ENCODE measurements at regions not wholly inside any gene's neighbourhood (a gene's known extent, or its start where the extent isn't known, plus 50 kb on each side); places are given as distances from the start of the nearest gene placed in this dataset.

- Histone ChIP-seq H3K4me3 (replicated peaks in 1 of 3) (no peak overlapping the region), H3K9me3 (no peaks in the 10 kb centered on the region), H3K27me3 (no peaks in the 10 kb centered on the region), H3K36me3 (no peaks in the 10 kb centered on the region), H3K27ac (no peak overlapping the region), H3K4me1 (peaks cover 0 to 2% of the 10 kb centered on the region in 2 donors)
- no peak for DNase-seq
- whole genome bisulfite sequencing, 2 donors: 84 to 85% methylated on average over 2 of the region's 2 CpGs
- intact Hi-C loops (cut with DNase I): no loop called here
- no peak for TF ChIP-seq CTCF (IDR thresholded peaks at IDR 0.05)
- TF ChIP-seq POLR2A (IDR thresholded peaks at IDR 0.05): no peak
These were observed 235.4 kb downstream of the RPS24 start for GRCh38 chr10:78269060-78269459.

GRCh38 chr10:78272329-78272728 is 238.7 kb downstream of the RPS24 start:
- Histone ChIP-seq H3K27me3 (no peaks in the 10 kb centered on the region), H3K27ac (no peak overlapping the region), H3K4me1 (no peaks in the 10 kb centered on the region), H3K4me3 (replicated peaks in 1 of 3) (no peak overlapping the region), H3K9me3 (no peaks in the 10 kb centered on the region), H3K36me3 (no peaks in the 10 kb centered on the region)
- no peak for DNase-seq
- TF ChIP-seq POLR2A (IDR thresholded peaks at IDR 0.05) (no peak), CTCF (IDR thresholded peaks at IDR 0.05) (no peak)
- intact Hi-C loops (cut with DNase I): no loop called here

- no peaks in the 10 kb centered on the region for H3K27me3 ChIP-seq
- 71 to 84% methylated on average over 4 of the region's 4 CpGs for WGBS, 2 donors
- H3K27ac ChIP-seq: no peak overlapping the region
- no peak for DNase-seq
- no peaks in the 10 kb centered on the region for H3K36me3 ChIP-seq
- H3K4me1 ChIP-seq: no peaks in the 10 kb centered on the region
- no peaks in the 10 kb centered on the region for H3K9me3 ChIP-seq
- TF ChIP-seq CTCF (IDR thresholded peaks at IDR 0.05) (no peak), POLR2A (IDR thresholded peaks at IDR 0.05) (no peak)
- H3K4me3 ChIP-seq (replicated peaks in 1 of 3): no peak overlapping the region
- intact Hi-C loops (cut with DNase I): no loop called here
These were observed 240.8 kb downstream of the RPS24 start for GRCh38 chr10:78274491-78274890.

- no peaks in the 10 kb centered on the region for H3K9me3 ChIP-seq
- H3K4me3 ChIP-seq (replicated peaks in 1 of 3): no peak overlapping the region
- intact Hi-C loops (cut with DNase I): no loop called here
- no peaks in the 10 kb centered on the region for H3K27me3 ChIP-seq
- 93 to 100% methylated on average over 1 of the region's 1 CpG for WGBS, 2 donors
- H3K36me3 ChIP-seq: no peaks in the 10 kb centered on the region
- H3K4me1 ChIP-seq: peaks cover 0 to 2% of the 10 kb centered on the region in 2 donors
- no peak for TF ChIP-seq POLR2A (IDR thresholded peaks at IDR 0.05)
- TF ChIP-seq CTCF (IDR thresholded peaks at IDR 0.05): no peak
- DNase-seq: no peak
- H3K27ac ChIP-seq: no peak overlapping the region
These were observed 242.5 kb downstream of the RPS24 start for GRCh38 chr10:78276139-78276538.

- H3K36me3 ChIP-seq: no peaks in the 10 kb centered on the region
- TF ChIP-seq CTCF (IDR thresholded peaks at IDR 0.05): no peak
- TF ChIP-seq POLR2A (IDR thresholded peaks at IDR 0.05): no peak
- no peak overlapping the region for H3K27ac ChIP-seq
- H3K4me1 ChIP-seq: peaks cover 0 to 10% of the 10 kb centered on the region in 2 donors
- no peak for DNase-seq
- no peaks in the 10 kb centered on the region for H3K27me3 ChIP-seq
- H3K4me3 ChIP-seq (replicated peaks in 1 of 3): no peak overlapping the region
- WGBS, 2 donors: 75 to 86% methylated on average over 11 of the region's 11 CpGs
- H3K9me3 ChIP-seq: no peaks in the 10 kb centered on the region
- intact Hi-C loops (cut with DNase I): no loop called here
These were observed 243.8 kb downstream of the RPS24 start for GRCh38 chr10:78277314-78278057.

Data from thyroid gland (tissue), 4 donors.